ENCODE measurements at regions not wholly inside any gene's neighbourhood (a gene's known extent, or its start where the extent isn't known, plus 50 kb on each side); places are given as distances from the start of the nearest gene placed in this dataset.
"Not testable (repeated sequence)": the region's sequence is repeated elsewhere in the genome, so short reads cannot be mapped to it uniquely, and the experiment has no call there.

GRCh38 chr3:118151164-118151563, 883.5 kb downstream of the IGSF11 start:
- no peaks in the 10 kb centered on the region for H3K27me3 ChIP-seq (replicated peaks; ENCODE audit: insufficient read depth)
- no peak for TF ChIP-seq CTCF (IDR thresholded peaks at IDR 0.05)
- TF ChIP-seq POLR2AphosphoS5 (IDR thresholded peaks at IDR 0.05) = no peak
- TF ChIP-seq POLR2A (IDR thresholded peaks at IDR 0.05) = no peak

GRCh38 chr3:118162627-118163588, 871.7 kb downstream of the IGSF11 start:
- H3K27me3 ChIP-seq (replicated peaks; ENCODE audit: insufficient read depth); H3K27ac ChIP-seq; H3K36me3 ChIP-seq; H3K9me3 ChIP-seq; H3K4me1 ChIP-seq (replicated peaks); intact Hi-C loops (cut with DNase I); DNase-seq (ENCODE audit: low spot score); H3K4me3 ChIP-seq: not testable (repeated sequence)
- 86% methylated on average over 12 of the region's 12 CpGs for WGBS

More at GRCh38 chr3:118151164-118151563, 883.5 kb downstream of the IGSF11 start:
- intact Hi-C loops (cut with DNase I) = no loop called here
- Histone ChIP-seq H3K36me3 (no peaks in the 10 kb centered on the region), H3K27ac (no peak overlapping the region), H3K4me1 (replicated peaks) (no peaks in the 10 kb centered on the region), H3K9me3 (no peaks in the 10 kb centered on the region), H3K4me3 (no peak overlapping the region)
- no peak for DNase-seq (ENCODE audit: low spot score)

- Histone ChIP-seq H3K27ac (no peak overlapping the region), H3K4me3 (no peak overlapping the region), H3K27me3 (replicated peaks; ENCODE audit: insufficient read depth) (no peaks in the 10 kb centered on the region), H3K36me3 (no peaks in the 10 kb centered on the region), H3K4me1 (replicated peaks) (no peaks in the 10 kb centered on the region), H3K9me3 (no peaks in the 10 kb centered on the region)
- intact Hi-C loops (cut with DNase I) = no loop called here
- TF ChIP-seq POLR2A (IDR thresholded peaks at IDR 0.05) (no peak), POLR2AphosphoS5 (IDR thresholded peaks at IDR 0.05) (no peak), CTCF (IDR thresholded peaks at IDR 0.05) (no peak)
- 55% methylated on average over 4 of the region's 4 CpGs for WGBS
- DNase-seq (ENCODE audit: low spot score) = no peak
Measured at GRCh38 chr3:118165413-118165812, 869.2 kb downstream of the IGSF11 start.

GRCh38 chr3:118167571-118167970, 867.1 kb downstream of the IGSF11 start:
- 64% methylated on average over 2 of the region's 2 CpGs for WGBS
- Histone ChIP-seq H3K27me3 (replicated peaks; ENCODE audit: insufficient read depth) (no peaks in the 10 kb centered on the region), H3K27ac (no peak overlapping the region), H3K4me3 (no peak overlapping the region), H3K9me3 (no peaks in the 10 kb centered on the region), H3K4me1 (replicated peaks) (no peaks in the 10 kb centered on the region), H3K36me3 (no peaks in the 10 kb centered on the region)
- no peak for TF ChIP-seq POLR2AphosphoS5 (IDR thresholded peaks at IDR 0.05)
- no peak for TF ChIP-seq POLR2A (IDR thresholded peaks at IDR 0.05)
- TF ChIP-seq CTCF (IDR thresholded peaks at IDR 0.05) = no peak
- no peak for DNase-seq (ENCODE audit: low spot score)
- intact Hi-C loops (cut with DNase I) = no loop called here

GRCh38 chr3:118168175-118168574, 866.5 kb downstream of the IGSF11 start:
- Histone ChIP-seq H3K27ac (no peak overlapping the region), H3K4me1 (replicated peaks) (no peaks in the 10 kb centered on the region), H3K27me3 (replicated peaks; ENCODE audit: insufficient read depth) (no peaks in the 10 kb centered on the region), H3K9me3 (no peaks in the 10 kb centered on the region), H3K36me3 (no peaks in the 10 kb centered on the region), H3K4me3 (no peak overlapping the region)
- no peak for TF ChIP-seq POLR2A (IDR thresholded peaks at IDR 0.05)
- TF ChIP-seq CTCF (IDR thresholded peaks at IDR 0.05) = no peak
- TF ChIP-seq POLR2AphosphoS5 (IDR thresholded peaks at IDR 0.05) = no peak
- no peak for DNase-seq (ENCODE audit: low spot score)
- WGBS = 81% methylated on average over 4 of the region's 4 CpGs
- intact Hi-C loops (cut with DNase I) = no loop called here

All from prostate gland (tissue), 2 donors.